ENCODE measurements at regions not wholly inside any gene's neighbourhood (a gene's known extent, or its start where the extent isn't known, plus 50 kb on each side); places are given as distances from the start of the nearest gene placed in this dataset.

DNA sequence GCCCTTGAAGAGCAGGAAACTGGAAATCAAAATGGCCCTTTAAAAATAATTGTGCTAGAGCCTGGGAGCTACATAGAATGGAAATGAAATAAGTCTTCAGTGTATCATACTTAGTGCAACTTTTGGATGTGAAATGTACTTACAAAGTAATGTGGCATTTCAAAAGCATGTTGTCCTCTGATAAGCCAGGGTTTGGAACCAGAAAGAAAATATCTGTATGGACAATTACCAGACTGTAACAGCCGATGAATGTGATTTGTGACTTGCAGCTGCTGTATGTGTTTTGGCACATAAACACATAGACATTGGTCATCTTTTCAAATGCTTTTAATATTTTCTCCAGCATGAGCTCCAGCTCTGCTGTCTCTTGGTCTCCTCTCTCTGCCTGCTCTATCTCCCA lies 546.4 kb downstream of the OMA1 start:
- Histone ChIP-seq H3K4me3 (replicated peaks in 1 of 2; ENCODE audit: low read depth in 1 of 2, low read length in 2 of 2) (no peak overlapping the region), H3K27me3 (ENCODE audit: insufficient read depth, low read length) (peaks cover 27% of the 10 kb centered on the region), H3K79me2 (ENCODE audit: insufficient read depth, low read length) (no peaks in the 10 kb centered on the region), H3K27ac (ENCODE audit: low read depth, low read length) (no peak overlapping the region), H3K9me2 (ENCODE audit: insufficient read depth) (no peaks in the 10 kb centered on the region), H3K9me3 (ENCODE audit: control insufficient read depth in 1 of 2, insufficient read depth in 1 of 2, low read depth in 1 of 2, low read length in 2 of 2) (no peaks in the 10 kb centered on the region), H3K36me3 (ENCODE audit: control insufficient read depth in 1 of 2, insufficient read depth in 2 of 2, low read length in 2 of 2) (no peaks in the 10 kb centered on the region), H3K9ac (ENCODE audit: low read length) (no peak overlapping the region), H3K4me1 (ENCODE audit: control insufficient read depth in 1 of 2, insufficient read depth in 2 of 2, low read length in 2 of 2) (no peaks in the 10 kb centered on the region), H4K20me1 (ENCODE audit: insufficient read depth) (no peaks in the 10 kb centered on the region), H2AFZ (ENCODE audit: low read depth, low read length, poor library complexity, severe bottlenecking) (no peak overlapping the region), H3K4me2 (ENCODE audit: low read length) (no peak overlapping the region)
- ChIA-PET POLR2A (no interaction called here), CTCF (no interaction called here), RAD21 (ENCODE audit: low non-redundant PET in 1 of 2, low total read pairs in 2 of 2, uncharacterized antibody in 2 of 2, unreplicated experiment in 2 of 2) (no interaction called here)
- DNase-seq (ENCODE audit: low read depth, low spot score), result no peak
- intact Hi-C loops (cut with micrococcal nuclease), result no loop called here
- TF ChIP-seq ZFX (IDR thresholded peaks at IDR 0.05), result no peak
- TF ChIP-seq SIN3A (IDR thresholded peaks at IDR 0.05; ENCODE audit: low read depth), result no peak
- TF ChIP-seq CBX3 (IDR thresholded peaks at IDR 0.05; ENCODE audit: low read depth), result no peak
- TF ChIP-seq JUND (IDR thresholded peaks at IDR 0.05), result no peak
- TF ChIP-seq POLR2A (IDR thresholded peaks at IDR 0.05; ENCODE audit: borderline replicate concordance, extremely low read depth, insufficient read depth, insufficient read length), result no peak
- no peak for TF ChIP-seq TCF7L2 (IDR thresholded peaks at IDR 0.05; ENCODE audit: borderline replicate concordance, extremely low read depth, insufficient read depth, insufficient read length)
- TF ChIP-seq, protein P1, sequence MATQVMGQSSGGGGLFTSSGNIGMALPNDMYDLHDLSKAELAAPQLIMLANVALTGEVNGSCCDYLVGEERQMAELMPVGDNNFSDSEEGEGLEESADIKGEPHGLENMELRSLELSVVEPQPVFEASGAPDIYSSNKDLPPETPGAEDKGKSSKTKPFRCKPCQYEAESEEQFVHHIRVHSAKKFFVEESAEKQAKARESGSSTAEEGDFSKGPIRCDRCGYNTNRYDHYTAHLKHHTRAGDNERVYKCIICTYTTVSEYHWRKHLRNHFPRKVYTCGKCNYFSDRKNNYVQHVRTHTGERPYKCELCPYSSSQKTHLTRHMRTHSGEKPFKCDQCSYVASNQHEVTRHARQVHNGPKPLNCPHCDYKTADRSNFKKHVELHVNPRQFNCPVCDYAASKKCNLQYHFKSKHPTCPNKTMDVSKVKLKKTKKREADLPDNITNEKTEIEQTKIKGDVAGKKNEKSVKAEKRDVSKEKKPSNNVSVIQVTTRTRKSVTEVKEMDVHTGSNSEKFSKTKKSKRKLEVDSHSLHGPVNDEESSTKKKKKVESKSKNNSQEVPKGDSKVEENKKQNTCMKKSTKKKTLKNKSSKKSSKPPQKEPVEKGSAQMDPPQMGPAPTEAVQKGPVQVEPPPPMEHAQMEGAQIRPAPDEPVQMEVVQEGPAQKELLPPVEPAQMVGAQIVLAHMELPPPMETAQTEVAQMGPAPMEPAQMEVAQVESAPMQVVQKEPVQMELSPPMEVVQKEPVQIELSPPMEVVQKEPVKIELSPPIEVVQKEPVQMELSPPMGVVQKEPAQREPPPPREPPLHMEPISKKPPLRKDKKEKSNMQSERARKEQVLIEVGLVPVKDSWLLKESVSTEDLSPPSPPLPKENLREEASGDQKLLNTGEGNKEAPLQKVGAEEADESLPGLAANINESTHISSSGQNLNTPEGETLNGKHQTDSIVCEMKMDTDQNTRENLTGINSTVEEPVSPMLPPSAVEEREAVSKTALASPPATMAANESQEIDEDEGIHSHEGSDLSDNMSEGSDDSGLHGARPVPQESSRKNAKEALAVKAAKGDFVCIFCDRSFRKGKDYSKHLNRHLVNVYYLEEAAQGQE (IDR thresholded peaks at IDR 0.05; ENCODE audit: low read depth), result no peak
- TF ChIP-seq, protein P2, sequence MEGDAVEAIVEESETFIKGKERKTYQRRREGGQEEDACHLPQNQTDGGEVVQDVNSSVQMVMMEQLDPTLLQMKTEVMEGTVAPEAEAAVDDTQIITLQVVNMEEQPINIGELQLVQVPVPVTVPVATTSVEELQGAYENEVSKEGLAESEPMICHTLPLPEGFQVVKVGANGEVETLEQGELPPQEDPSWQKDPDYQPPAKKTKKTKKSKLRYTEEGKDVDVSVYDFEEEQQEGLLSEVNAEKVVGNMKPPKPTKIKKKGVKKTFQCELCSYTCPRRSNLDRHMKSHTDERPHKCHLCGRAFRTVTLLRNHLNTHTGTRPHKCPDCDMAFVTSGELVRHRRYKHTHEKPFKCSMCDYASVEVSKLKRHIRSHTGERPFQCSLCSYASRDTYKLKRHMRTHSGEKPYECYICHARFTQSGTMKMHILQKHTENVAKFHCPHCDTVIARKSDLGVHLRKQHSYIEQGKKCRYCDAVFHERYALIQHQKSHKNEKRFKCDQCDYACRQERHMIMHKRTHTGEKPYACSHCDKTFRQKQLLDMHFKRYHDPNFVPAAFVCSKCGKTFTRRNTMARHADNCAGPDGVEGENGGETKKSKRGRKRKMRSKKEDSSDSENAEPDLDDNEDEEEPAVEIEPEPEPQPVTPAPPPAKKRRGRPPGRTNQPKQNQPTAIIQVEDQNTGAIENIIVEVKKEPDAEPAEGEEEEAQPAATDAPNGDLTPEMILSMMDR (IDR thresholded peaks at IDR 0.05 in 2 of 3, conservative IDR thresholded peaks at IDR 0.05 in 1 of 3; ENCODE audit: borderline replicate concordance in 1 of 3, insufficient read depth in 1 of 3, low read depth in 2 of 3, low read length in 2 of 3), result no peak
- no peak for ATAC-seq
- BruUV-seq (replicated peaks), result no TSS peak
